ENCODE measurements at regions not wholly inside any gene's neighbourhood (a gene's known extent, or its start where the extent isn't known, plus 50 kb on each side); places are given as distances from the start of the nearest gene placed in this dataset.
"Not testable (repeated sequence)": the region's sequence is repeated elsewhere in the genome, so short reads cannot be mapped to it uniquely, and the experiment has no call there.

DNA sequence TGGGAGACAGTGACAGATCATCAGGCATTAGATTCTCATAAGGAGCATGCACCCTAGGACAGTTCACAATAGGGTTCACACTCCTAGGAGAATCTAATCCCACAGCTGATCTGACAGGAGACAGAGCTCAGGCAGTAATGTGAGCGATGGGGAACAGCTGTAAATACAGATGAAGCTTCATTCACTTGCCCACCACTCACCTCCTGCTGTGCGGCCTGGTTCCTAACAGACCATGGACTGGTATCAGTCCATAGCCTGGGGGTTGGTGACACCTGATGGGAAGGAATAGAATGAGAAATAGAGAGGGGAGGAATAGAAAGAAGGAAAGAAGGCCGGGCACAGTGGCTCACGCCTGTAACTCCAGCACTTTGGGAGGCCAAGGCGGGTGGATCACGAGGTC, 336.8 kb upstream of the SASH1 start:
- Histone ChIP-seq H3K27ac (no peak overlapping the region), H3K27me3 (no peaks in the 10 kb centered on the region), H3K36me3 (no peaks in the 10 kb centered on the region), H3K4me3 (no peak overlapping the region), H3K9me3 (peaks cover 0 to 14% of the 10 kb centered on the region in 2 donors), H3K4me1 (no peaks in the 10 kb centered on the region)
- TF ChIP-seq POLR2A (IDR thresholded peaks at IDR 0.05) (no peak), POLR2AphosphoS5 (IDR thresholded peaks at IDR 0.05) (no peak)
- TF ChIP-seq, protein P1, sequence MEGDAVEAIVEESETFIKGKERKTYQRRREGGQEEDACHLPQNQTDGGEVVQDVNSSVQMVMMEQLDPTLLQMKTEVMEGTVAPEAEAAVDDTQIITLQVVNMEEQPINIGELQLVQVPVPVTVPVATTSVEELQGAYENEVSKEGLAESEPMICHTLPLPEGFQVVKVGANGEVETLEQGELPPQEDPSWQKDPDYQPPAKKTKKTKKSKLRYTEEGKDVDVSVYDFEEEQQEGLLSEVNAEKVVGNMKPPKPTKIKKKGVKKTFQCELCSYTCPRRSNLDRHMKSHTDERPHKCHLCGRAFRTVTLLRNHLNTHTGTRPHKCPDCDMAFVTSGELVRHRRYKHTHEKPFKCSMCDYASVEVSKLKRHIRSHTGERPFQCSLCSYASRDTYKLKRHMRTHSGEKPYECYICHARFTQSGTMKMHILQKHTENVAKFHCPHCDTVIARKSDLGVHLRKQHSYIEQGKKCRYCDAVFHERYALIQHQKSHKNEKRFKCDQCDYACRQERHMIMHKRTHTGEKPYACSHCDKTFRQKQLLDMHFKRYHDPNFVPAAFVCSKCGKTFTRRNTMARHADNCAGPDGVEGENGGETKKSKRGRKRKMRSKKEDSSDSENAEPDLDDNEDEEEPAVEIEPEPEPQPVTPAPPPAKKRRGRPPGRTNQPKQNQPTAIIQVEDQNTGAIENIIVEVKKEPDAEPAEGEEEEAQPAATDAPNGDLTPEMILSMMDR (IDR thresholded peaks at IDR 0.05), result no peak
- DNase-seq (ENCODE audit: low spot score in 2 of 2), result no peak
- intact Hi-C loops (cut with DNase I; ENCODE audit: low total_unique reads), result no loop called here

DNA sequence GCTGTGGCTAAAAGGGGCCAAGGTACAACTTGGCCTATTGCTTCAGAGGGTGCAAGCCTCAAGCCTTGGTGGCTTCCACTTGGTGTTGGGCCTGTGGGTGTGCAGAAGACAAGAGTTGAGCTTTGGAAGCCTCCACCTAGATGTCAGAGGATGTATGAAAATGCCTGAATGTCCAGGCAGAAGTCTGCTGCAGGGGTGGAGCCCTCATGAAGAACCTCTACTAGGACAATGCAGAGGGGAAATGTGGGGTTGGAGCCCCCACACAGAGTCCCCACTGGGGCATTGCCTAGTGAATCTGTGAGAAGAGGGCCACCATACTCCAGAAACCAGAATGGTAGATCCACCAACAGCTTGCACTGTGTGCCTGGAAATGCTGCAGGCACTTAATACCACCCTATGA, 332.1 kb upstream of the SASH1 start:
- H3K36me3 ChIP-seq; H3K27ac ChIP-seq; H3K4me1 ChIP-seq; H3K4me3 ChIP-seq; DNase-seq (ENCODE audit: low spot score in 2 of 2); H3K27me3 ChIP-seq; intact Hi-C loops (cut with DNase I; ENCODE audit: low total_unique reads): not testable (repeated sequence)
- H3K9me3 ChIP-seq, result peaks cover 0 to 22% of the 10 kb centered on the region in 2 donors

DNA sequence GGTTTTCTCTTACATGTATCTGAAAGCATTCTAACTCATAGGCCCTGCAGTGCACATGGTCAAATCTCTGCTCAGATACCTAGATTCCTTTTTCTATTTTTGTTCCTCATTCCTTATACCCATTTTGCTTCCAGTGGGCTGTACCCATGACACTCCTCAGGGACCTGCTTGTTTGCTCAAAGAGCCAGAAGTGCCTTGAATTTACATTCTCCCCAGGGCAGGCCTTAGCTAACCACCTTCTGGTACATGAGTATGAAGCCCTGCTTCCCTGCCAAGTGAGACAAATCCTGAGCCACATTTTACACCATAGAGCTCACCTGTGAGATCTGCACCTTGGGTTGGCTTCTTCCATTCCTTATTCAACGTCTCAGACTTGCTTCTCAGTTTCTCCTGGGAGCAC, 326.6 kb upstream of the SASH1 start:
- Histone ChIP-seq H3K4me1 (no peaks in the 10 kb centered on the region), H3K4me3 (no peak overlapping the region), H3K9me3 (peaks cover 0 to 5% of the 10 kb centered on the region in 2 donors), H3K27ac (no peak overlapping the region), H3K36me3 (no peaks in the 10 kb centered on the region), H3K27me3 (no peaks in the 10 kb centered on the region)
- intact Hi-C loops (cut with DNase I; ENCODE audit: low total_unique reads), result no loop called here
- TF ChIP-seq POLR2AphosphoS5 (IDR thresholded peaks at IDR 0.05), result no peak
- no peak for TF ChIP-seq POLR2A (IDR thresholded peaks at IDR 0.05)
- TF ChIP-seq, protein P1 (IDR thresholded peaks at IDR 0.05), result no peak
- no peak for DNase-seq (ENCODE audit: low spot score in 2 of 2)

DNA sequence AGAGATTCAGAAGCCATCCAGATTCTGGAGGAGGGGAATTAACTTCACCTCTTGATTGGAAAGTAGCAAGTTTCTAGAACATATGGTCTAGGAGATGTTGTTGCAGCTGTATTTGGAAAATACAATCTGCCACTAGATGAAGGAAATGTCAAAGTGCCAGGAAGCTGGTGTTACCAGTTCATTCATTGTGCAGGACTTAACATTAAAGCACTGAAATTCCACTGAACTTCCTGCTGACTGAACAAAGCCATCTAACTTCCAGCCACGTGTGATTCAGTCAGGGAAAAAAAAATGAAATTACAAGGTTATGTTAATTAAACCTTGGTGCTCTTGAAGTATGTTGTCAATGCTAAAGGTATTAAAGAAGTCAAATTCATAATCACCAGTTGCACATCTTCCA, 321.5 kb upstream of the SASH1 start:
- intact Hi-C loops (cut with DNase I; ENCODE audit: low total_unique reads), result no loop called here
- Histone ChIP-seq H3K36me3 (no peaks in the 10 kb centered on the region), H3K27me3 (no peaks in the 10 kb centered on the region), H3K4me3 (no peak overlapping the region), H3K4me1 (no peaks in the 10 kb centered on the region), H3K9me3 (no peaks in the 10 kb centered on the region), H3K27ac (no peak overlapping the region)
- no peak for TF ChIP-seq POLR2AphosphoS5 (IDR thresholded peaks at IDR 0.05)
- TF ChIP-seq, protein P1 (IDR thresholded peaks at IDR 0.05), result no peak
- no peak for TF ChIP-seq POLR2A (IDR thresholded peaks at IDR 0.05)
- DNase-seq (ENCODE audit: low spot score in 2 of 2), result no peak

DNA sequence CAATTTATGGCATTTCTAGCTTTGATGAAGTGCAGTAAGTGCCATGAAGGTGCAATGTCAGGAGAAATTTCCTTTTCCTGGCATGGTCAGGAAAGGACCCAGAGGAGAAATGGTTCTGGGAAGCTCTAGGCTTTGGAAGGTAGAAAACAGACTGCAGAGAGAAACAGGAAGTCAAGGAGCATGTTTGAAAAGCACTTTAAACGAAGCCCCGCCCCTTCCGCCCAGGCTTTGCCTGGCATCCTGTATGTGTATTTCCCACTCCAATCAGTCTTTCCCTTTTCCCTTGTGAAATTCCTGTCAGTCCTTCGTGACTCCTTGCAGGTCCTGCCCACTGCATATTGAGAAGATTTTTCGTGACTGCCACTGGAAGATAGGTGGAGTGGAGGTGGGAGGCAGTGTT, 320.9 kb upstream of the SASH1 start:
- no peak for DNase-seq (ENCODE audit: low spot score in 2 of 2)
- no peak for TF ChIP-seq POLR2A (IDR thresholded peaks at IDR 0.05)
- TF ChIP-seq, protein P1 (IDR thresholded peaks at IDR 0.05), result no peak
- TF ChIP-seq POLR2AphosphoS5 (IDR thresholded peaks at IDR 0.05), result no peak
- no peak overlapping the region for H3K27ac ChIP-seq
- no peaks in the 10 kb centered on the region for H3K9me3 ChIP-seq
- H3K36me3 ChIP-seq, result no peaks in the 10 kb centered on the region
- intact Hi-C loops (cut with DNase I; ENCODE audit: low total_unique reads), result no loop called here
- no peaks in the 10 kb centered on the region for H3K27me3 ChIP-seq
- H3K4me3 ChIP-seq, result no peak overlapping the region
- H3K4me1 ChIP-seq, result no peaks in the 10 kb centered on the region

DNA sequence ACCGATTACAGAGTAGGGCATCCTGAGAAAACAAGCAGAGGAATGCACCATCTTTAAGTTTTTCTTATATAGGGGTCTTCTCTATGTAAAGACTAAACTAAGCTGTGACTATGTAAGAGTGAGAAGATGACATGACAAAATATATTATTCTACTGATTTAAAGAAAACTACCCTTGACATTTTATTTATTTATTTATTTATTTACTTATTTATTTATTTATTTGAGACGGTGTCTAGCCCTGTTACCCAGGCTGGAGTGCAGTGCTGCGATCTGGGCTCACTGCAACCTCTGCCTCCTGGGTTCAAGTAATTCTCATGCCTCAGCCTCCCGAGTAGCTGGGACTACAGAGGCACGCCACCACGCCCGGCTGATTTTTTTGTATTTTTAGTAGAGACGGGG, 320.4 kb upstream of the SASH1 start:
- H3K27me3 ChIP-seq; DNase-seq (ENCODE audit: low spot score in 2 of 2); H3K27ac ChIP-seq; H3K9me3 ChIP-seq; H3K4me1 ChIP-seq; H3K36me3 ChIP-seq; H3K4me3 ChIP-seq; intact Hi-C loops (cut with DNase I; ENCODE audit: low total_unique reads): not testable (repeated sequence)

All from breast epithelium (tissue), 4 donors.